ENCODE measurements at regions not wholly inside any gene's neighbourhood (a gene's known extent, or its start where the extent isn't known, plus 50 kb on each side); places are given as distances from the start of the nearest gene placed in this dataset.

DNA sequence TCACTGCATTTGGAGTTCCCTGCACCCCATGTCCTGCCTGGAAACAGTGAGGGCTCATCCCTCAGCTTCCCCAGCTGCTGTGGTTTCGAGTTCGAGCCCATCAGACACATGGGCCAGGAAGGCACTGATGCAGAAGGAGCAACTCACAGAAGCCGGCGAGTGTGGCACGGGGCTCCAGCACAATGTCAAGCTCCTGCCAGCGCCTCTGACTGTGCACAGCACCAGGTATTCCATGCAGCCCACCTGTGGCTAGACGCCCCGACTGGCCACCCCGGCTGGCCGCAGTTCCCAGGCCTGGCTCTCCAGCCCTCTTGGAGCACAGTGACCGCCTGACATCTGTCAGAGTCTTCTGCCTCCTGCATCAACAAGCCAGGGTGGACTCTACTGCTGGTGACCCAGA, 419.4 kb downstream of the SHANK2 start:
- DNase-seq (ENCODE audit: low read depth): no peak
- TF ChIP-seq, protein P1, sequence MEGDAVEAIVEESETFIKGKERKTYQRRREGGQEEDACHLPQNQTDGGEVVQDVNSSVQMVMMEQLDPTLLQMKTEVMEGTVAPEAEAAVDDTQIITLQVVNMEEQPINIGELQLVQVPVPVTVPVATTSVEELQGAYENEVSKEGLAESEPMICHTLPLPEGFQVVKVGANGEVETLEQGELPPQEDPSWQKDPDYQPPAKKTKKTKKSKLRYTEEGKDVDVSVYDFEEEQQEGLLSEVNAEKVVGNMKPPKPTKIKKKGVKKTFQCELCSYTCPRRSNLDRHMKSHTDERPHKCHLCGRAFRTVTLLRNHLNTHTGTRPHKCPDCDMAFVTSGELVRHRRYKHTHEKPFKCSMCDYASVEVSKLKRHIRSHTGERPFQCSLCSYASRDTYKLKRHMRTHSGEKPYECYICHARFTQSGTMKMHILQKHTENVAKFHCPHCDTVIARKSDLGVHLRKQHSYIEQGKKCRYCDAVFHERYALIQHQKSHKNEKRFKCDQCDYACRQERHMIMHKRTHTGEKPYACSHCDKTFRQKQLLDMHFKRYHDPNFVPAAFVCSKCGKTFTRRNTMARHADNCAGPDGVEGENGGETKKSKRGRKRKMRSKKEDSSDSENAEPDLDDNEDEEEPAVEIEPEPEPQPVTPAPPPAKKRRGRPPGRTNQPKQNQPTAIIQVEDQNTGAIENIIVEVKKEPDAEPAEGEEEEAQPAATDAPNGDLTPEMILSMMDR (IDR thresholded peaks at IDR 0.05; ENCODE audit: low read depth, low read length): no peak
- TF ChIP-seq, protein P2, sequence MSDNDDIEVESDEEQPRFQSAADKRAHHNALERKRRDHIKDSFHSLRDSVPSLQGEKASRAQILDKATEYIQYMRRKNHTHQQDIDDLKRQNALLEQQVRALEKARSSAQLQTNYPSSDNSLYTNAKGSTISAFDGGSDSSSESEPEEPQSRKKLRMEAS (IDR thresholded peaks at IDR 0.05; ENCODE audit: low read depth, low read length): no peak
- TF ChIP-seq MYC (IDR thresholded peaks at IDR 0.05; ENCODE audit: low read depth, low read length) (no peak), POLR2A (IDR thresholded peaks at IDR 0.05; ENCODE audit: extremely low read depth, insufficient read length) (no peak)

GRCh38 chr11:70833554-70833953, 418.8 kb downstream of the SHANK2 start:
- no peak overlapping the region for H3K4me3 ChIP-seq (ENCODE audit: low read depth, low read length)
- TF ChIP-seq, protein P2 (IDR thresholded peaks at IDR 0.05; ENCODE audit: low read depth, low read length): no peak
- no peak for TF ChIP-seq MYC (IDR thresholded peaks at IDR 0.05; ENCODE audit: low read depth, low read length)
- no peak for TF ChIP-seq POLR2A (IDR thresholded peaks at IDR 0.05; ENCODE audit: extremely low read depth, insufficient read length)
- TF ChIP-seq, protein P1 (IDR thresholded peaks at IDR 0.05; ENCODE audit: low read depth, low read length): no peak
- no peak for DNase-seq (ENCODE audit: low read depth)

More for the DNA sequence above, 419.4 kb downstream of the SHANK2 start:
- H3K4me3 ChIP-seq (ENCODE audit: low read depth, low read length): no peak overlapping the region

GRCh38 chr11:70834277-70834940, 418.0 kb downstream of the SHANK2 start:
- H3K4me3 ChIP-seq (ENCODE audit: low read depth, low read length): no peak overlapping the region
- no peak for DNase-seq (ENCODE audit: low read depth)
- TF ChIP-seq POLR2A (IDR thresholded peaks at IDR 0.05; ENCODE audit: extremely low read depth, insufficient read length) (no peak), MYC (IDR thresholded peaks at IDR 0.05; ENCODE audit: low read depth, low read length) (no peak)
- TF ChIP-seq, protein P2 (IDR thresholded peaks at IDR 0.05; ENCODE audit: low read depth, low read length): no peak
- TF ChIP-seq, protein P1 (IDR thresholded peaks at IDR 0.05; ENCODE audit: low read depth, low read length): no peak

DNA sequence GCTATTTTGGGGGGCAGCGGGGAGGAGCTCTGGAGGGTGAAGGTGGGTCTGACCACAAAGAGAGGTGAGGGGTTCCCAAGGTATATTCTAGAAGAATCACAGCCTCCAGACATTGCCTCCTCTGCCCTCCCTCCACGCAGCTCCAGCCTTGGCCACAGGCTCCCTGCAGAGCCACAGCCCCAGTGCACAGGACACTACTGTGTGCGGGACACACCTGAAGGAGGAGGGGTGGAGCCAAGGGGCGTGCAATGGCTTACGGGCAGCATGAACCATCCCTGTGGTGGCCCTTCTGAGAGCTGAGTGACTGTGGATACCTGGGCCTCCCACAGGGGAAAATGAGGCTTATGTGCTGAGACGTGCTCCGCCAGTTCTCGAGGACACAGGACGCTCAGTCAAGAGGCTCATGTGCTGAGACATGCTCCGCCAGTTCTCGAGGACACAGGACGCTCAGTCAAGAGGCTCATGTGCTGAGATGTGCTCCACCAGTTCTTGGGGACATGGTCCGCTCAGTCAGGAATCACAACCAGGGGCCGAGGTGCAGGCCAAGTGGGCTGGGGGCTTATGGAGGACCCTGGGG, 417.3 kb downstream of the SHANK2 start:
- TF ChIP-seq, protein P2 (IDR thresholded peaks at IDR 0.05; ENCODE audit: low read depth, low read length): no peak
- TF ChIP-seq MYC (IDR thresholded peaks at IDR 0.05; ENCODE audit: low read depth, low read length): no peak
- no peak for TF ChIP-seq POLR2A (IDR thresholded peaks at IDR 0.05; ENCODE audit: extremely low read depth, insufficient read length)
- TF ChIP-seq, protein P1 (IDR thresholded peaks at IDR 0.05; ENCODE audit: low read depth, low read length): no peak
- no peak overlapping the region for H3K4me3 ChIP-seq (ENCODE audit: low read depth, low read length)
- DNase-seq (ENCODE audit: low read depth): no peak

DNA sequence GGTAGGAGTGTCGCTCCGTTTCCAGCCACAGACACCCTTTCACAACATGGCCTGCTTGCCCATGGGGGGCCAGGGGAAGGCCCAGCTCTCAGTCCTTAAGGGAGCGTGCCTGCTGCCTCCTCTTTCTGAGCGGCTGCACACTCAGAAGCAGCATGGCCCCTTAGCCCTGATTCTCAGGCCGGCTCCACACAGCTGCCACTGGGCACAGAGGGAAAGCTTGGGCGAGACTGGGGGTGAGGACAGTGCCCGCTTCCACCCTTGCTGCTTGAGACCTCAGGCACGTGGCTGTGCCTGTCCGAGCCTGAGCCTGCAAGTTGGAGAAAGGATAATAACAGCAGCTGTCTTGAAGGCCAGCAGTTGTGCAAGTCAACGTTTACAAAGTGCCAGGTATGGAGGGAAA, 416.3 kb downstream of the SHANK2 start:
- TF ChIP-seq MYC (IDR thresholded peaks at IDR 0.05; ENCODE audit: low read depth, low read length) (no peak), POLR2A (IDR thresholded peaks at IDR 0.05; ENCODE audit: extremely low read depth, insufficient read length) (no peak)
- TF ChIP-seq, protein P2 (IDR thresholded peaks at IDR 0.05; ENCODE audit: low read depth, low read length): no peak
- TF ChIP-seq, protein P1 (IDR thresholded peaks at IDR 0.05; ENCODE audit: low read depth, low read length): no peak
- no peak for DNase-seq (ENCODE audit: low read depth)
- H3K4me3 ChIP-seq (ENCODE audit: low read depth, low read length): no peak overlapping the region

Measured in NB4 (cell line).